ENCODE measurements at regions not wholly inside any gene's neighbourhood (a gene's known extent, or its start where the extent isn't known, plus 50 kb on each side); places are given as distances from the start of the nearest gene placed in this dataset.

DNA sequence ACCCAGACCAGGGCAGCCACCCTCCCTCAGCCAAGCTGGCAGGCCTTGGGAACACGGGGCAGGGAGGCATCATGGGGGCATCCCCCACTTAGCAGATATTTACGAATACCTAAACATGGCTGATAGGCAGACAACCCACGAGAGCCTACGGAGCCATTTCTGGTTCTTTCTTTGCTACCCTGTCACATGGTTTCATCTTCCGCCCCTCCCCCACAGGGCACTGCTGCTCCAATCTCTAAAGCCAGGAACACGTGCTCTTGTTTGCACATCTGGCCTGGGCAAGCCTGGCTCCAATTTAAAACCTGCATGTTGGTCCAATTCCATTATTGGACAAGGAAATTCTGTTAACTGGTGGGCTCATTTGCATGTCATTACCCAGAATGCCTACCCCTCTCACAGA, 447.4 kb upstream of the NR2F2 start:
- TF ChIP-seq, protein P1, sequence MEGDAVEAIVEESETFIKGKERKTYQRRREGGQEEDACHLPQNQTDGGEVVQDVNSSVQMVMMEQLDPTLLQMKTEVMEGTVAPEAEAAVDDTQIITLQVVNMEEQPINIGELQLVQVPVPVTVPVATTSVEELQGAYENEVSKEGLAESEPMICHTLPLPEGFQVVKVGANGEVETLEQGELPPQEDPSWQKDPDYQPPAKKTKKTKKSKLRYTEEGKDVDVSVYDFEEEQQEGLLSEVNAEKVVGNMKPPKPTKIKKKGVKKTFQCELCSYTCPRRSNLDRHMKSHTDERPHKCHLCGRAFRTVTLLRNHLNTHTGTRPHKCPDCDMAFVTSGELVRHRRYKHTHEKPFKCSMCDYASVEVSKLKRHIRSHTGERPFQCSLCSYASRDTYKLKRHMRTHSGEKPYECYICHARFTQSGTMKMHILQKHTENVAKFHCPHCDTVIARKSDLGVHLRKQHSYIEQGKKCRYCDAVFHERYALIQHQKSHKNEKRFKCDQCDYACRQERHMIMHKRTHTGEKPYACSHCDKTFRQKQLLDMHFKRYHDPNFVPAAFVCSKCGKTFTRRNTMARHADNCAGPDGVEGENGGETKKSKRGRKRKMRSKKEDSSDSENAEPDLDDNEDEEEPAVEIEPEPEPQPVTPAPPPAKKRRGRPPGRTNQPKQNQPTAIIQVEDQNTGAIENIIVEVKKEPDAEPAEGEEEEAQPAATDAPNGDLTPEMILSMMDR (conservative IDR thresholded peaks at IDR 0.05; ENCODE audit: low read depth, low read length), result no peak
- no peak for TF ChIP-seq EZH2 (IDR thresholded peaks at IDR 0.05; ENCODE audit: borderline replicate concordance, low read depth, low read length, poor library complexity, severe bottlenecking)
